SU-DHL-6 (cell line): ENCODE measurements at regions not wholly inside any gene's neighbourhood (a gene's known extent, or its start where the extent isn't known, plus 50 kb on each side); places are given as distances from the start of the nearest gene placed in this dataset.

Experiments used
- H2AFZ ChIP-seq: fragments of 200-600 bp; sonication (generic); 2 replicates; pipeline ENCODE4 v1.6.1; 2014; ENCODE audit warnings: low read depth, mild to moderate bottlenecking, moderate library complexity, mixed read lengths, antibody characterized with exemption, low read length; ENCODE audit not compliant: severe bottlenecking
- H3F3A ChIP-seq: fragments of 200-600 bp; shearing (Covaris generic); 2 replicates; pipeline ENCODE4 v1.6.0; 2016; ENCODE audit warnings: antibody characterized with exemption, mild to moderate bottlenecking; ENCODE audit not compliant: insufficient read depth
- H3K27ac ChIP-seq: fragments of 200-600 bp; sonication (generic); 2 replicates; pipeline ENCODE4 v1.5.1; 2016; ENCODE audit warnings: low read depth, mild to moderate bottlenecking, low read length, moderate library complexity, mixed read lengths
- H3K27me3 ChIP-seq: fragments of 200-600 bp; sonication (generic), shearing (Covaris generic); 2 replicates; pipeline ENCODE4 v1.6.0; 2014; ENCODE audit warnings: mild to moderate bottlenecking, low read length
- H3K36me3 ChIP-seq: fragments of 200-600 bp; sonication (generic); 2 replicates; pipeline ENCODE4 v1.6.1; 2014; ENCODE audit warnings: mild to moderate bottlenecking, low read length, mixed read lengths
- H3K4me2 ChIP-seq: fragments of 300-600, 200-600 bp; shearing (Covaris generic), sonication (generic); 2 replicates; pipeline ENCODE4 v1.6.0; 2014; ENCODE audit warnings: low read length, low read depth, mild to moderate bottlenecking; ENCODE audit not compliant: poor library complexity, severe bottlenecking
- H3K4me3 ChIP-seq: fragments of 200-600 bp; sonication (generic); 2 replicates; pipeline ENCODE4 v1.5.1; 2014; ENCODE audit warnings: antibody characterized with exemption, low read length, mild to moderate bottlenecking, mixed read lengths; ENCODE audit not compliant: insufficient read depth, poor library complexity, severe bottlenecking
- H3K79me2 ChIP-seq: fragments of 200-600 bp; sonication (generic); 2 replicates; pipeline ENCODE4 v1.6.1; 2014; ENCODE audit warnings: mild to moderate bottlenecking, low read length, moderate library complexity; ENCODE audit not compliant: insufficient read depth
- H3K9ac ChIP-seq: fragments of 200-600 bp; sonication (generic); 2 replicates; pipeline ENCODE4 v1.7.0; 2014; ENCODE audit warnings: mild to moderate bottlenecking, low read length
- H3K9me2 ChIP-seq: fragments of 200-600 bp; sonication (generic); replicated peaks from 2 replicates; pipeline ENCODE4 v1.6.1; 2014; ENCODE audit warnings: low read length; ENCODE audit not compliant: insufficient read depth
- H3K9me3 ChIP-seq: fragments of 200-600 bp; sonication (generic); 2 replicates; pipeline ENCODE4 v1.6.1; 2014; ENCODE audit warnings: low read length, mixed read lengths; ENCODE audit not compliant: insufficient read depth
- H4K20me1 ChIP-seq: fragments of 200-600 bp; sonication (generic); 2 replicates; pipeline ENCODE4 v1.6.1; 2014; ENCODE audit warnings: low read depth, mild to moderate bottlenecking, antibody characterized with exemption, low read length, moderate library complexity, mixed read lengths
- EZH2phosphoT487 ChIP-seq: fragments of 200-600 bp; sonication (generic), shearing (Covaris generic); conservative IDR thresholded peaks from 2 replicates; pipeline ENCODE4 v1.6.1; 2018; ENCODE audit warnings: mild to moderate bottlenecking, antibody characterized with exemption, low read length, moderate library complexity, mixed read lengths
- TF ChIP-seq, protein P1 (sequence below): fragments of 200-600 bp; sonication (generic); IDR thresholded peaks from one replicate; pipeline ENCODE4 v1.5.1; 2017; ENCODE audit warnings: antibody characterized with exemption, mild to moderate bottlenecking, low read length, moderate library complexity; ENCODE audit not compliant: insufficient read depth, poor library complexity, severe bottlenecking

DNA sequence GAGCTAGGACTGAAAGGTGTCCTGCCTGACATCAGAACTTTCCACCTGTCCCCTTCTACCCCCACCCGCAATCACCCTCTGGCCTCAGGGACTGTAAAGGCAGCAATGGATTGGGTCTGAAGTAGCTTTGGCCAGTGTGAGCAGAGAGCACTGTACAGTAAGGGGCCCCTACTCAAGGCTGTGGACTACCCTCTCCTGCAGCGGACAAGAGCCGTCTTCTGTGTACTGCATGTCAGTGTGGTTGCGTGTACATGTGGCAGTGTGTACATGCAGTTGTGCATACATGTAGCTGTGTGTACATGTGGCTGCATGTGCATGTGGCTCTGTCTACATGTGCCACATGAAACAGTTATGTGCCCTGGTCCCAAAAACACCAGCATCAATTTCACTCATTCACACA, 205.9 kb upstream of the LINGO1 start:
- Histone ChIP-seq H3K9me2 (no peaks in the 10 kb centered on the region), H3K79me2 (no peaks in the 10 kb centered on the region), H3K4me3 (no peak overlapping the region), H3K9me3 (no peaks in the 10 kb centered on the region), H3F3A (no peaks in the 10 kb centered on the region), H4K20me1 (no peaks in the 10 kb centered on the region), H3K9ac (no peak overlapping the region), H3K36me3 (no peaks in the 10 kb centered on the region), H2AFZ (no peak overlapping the region), H3K27ac (no peak overlapping the region), H3K27me3 (no peaks in the 10 kb centered on the region), H3K4me2 (no peak overlapping the region)
- TF ChIP-seq, protein P1, sequence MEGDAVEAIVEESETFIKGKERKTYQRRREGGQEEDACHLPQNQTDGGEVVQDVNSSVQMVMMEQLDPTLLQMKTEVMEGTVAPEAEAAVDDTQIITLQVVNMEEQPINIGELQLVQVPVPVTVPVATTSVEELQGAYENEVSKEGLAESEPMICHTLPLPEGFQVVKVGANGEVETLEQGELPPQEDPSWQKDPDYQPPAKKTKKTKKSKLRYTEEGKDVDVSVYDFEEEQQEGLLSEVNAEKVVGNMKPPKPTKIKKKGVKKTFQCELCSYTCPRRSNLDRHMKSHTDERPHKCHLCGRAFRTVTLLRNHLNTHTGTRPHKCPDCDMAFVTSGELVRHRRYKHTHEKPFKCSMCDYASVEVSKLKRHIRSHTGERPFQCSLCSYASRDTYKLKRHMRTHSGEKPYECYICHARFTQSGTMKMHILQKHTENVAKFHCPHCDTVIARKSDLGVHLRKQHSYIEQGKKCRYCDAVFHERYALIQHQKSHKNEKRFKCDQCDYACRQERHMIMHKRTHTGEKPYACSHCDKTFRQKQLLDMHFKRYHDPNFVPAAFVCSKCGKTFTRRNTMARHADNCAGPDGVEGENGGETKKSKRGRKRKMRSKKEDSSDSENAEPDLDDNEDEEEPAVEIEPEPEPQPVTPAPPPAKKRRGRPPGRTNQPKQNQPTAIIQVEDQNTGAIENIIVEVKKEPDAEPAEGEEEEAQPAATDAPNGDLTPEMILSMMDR = no peak
- no peak for TF ChIP-seq EZH2phosphoT487

DNA sequence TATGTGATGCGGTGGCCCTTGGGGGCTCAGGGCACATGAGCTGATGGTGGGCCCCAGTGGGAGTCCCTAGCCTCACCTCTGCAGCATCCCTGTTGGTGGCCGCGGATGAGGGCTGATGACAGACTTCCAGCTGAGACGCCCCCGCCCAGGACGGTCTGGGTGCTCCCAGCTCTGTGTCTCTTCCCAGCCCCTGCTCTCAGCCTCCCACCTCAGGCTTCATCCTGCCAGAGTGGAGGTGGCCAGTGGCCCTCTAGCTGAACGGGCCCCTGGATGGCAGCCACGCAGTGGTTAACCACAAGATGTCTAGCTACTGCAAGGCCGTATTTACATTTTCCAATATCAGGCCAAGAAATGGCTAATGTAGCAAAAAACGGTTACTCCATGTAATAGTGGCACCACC, 205.3 kb upstream of the LINGO1 start:
- Histone ChIP-seq H3K9ac (no peak overlapping the region), H2AFZ (no peak overlapping the region), H3K79me2 (no peaks in the 10 kb centered on the region), H3K9me2 (no peaks in the 10 kb centered on the region), H3K27me3 (no peaks in the 10 kb centered on the region), H3K36me3 (no peaks in the 10 kb centered on the region), H3K4me3 (no peak overlapping the region), H3F3A (no peaks in the 10 kb centered on the region), H3K9me3 (no peaks in the 10 kb centered on the region), H4K20me1 (no peaks in the 10 kb centered on the region), H3K4me2 (no peak overlapping the region), H3K27ac (no peak overlapping the region)
- TF ChIP-seq EZH2phosphoT487 = no peak
- TF ChIP-seq, protein P1 = no peak

DNA sequence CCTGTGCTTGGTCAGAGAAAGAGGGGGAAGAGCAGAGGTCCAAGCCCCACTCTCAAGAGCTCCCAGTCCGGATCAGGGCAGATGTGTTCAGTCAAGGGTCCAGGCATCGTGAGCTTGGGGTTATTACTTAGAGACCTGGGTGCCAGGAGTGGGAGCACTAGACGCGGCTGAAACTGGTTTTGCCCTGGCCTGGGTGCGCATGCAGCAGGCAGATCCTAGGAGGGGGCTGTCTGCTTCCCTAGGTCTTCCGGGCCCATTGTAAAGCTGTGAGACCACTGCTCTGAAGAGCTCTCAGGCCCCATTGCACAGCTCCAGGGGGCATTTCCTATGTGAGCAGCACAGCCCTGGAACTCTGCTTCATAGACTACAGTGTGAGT, 204.9 kb upstream of the LINGO1 start:
- H3K4me2 ChIP-seq = no peak overlapping the region
- H4K20me1 ChIP-seq = no peaks in the 10 kb centered on the region
- H3F3A ChIP-seq = no peaks in the 10 kb centered on the region
- no peak overlapping the region for H3K9ac ChIP-seq
- TF ChIP-seq, protein P1 = no peak
- no peak for TF ChIP-seq EZH2phosphoT487
- H3K36me3 ChIP-seq = no peaks in the 10 kb centered on the region
- H3K79me2 ChIP-seq = no peaks in the 10 kb centered on the region
- H3K27ac ChIP-seq = no peak overlapping the region
- no peaks in the 10 kb centered on the region for H3K27me3 ChIP-seq
- no peaks in the 10 kb centered on the region for H3K9me2 ChIP-seq
- no peaks in the 10 kb centered on the region for H3K9me3 ChIP-seq
- H3K4me3 ChIP-seq = no peak overlapping the region
- no peak overlapping the region for H2AFZ ChIP-seq
